Neural progenitor cell (in vitro differentiated cells): ENCODE measurements at regions not wholly inside any gene's neighbourhood (a gene's known extent, or its start where the extent isn't known, plus 50 kb on each side); places are given as distances from the start of the nearest gene placed in this dataset.

Source experiments
- CTCF ChIP-seq: fragments of 200-600 bp; sonication (generic); IDR thresholded peaks from 2 replicates; pipeline ENCODE4 v1.5.1; 2017; ENCODE audit warnings: antibody characterized with exemption, mild to moderate bottlenecking
- EZH2 ChIP-seq: fragments of 200-600 bp; sonication (generic); IDR thresholded peaks from 2 replicates; pipeline ENCODE4 v1.6.1; 2017; ENCODE audit warnings: antibody characterized with exemption, mild to moderate bottlenecking, moderate library complexity
- EZH2phosphoT487 ChIP-seq: fragments of 200-600 bp; sonication (generic); IDR thresholded peaks from 2 replicates; pipeline ENCODE4 v1.6.1; 2017; ENCODE audit warnings: antibody characterized with exemption

- TF ChIP-seq EZH2phosphoT487: no peak
- TF ChIP-seq CTCF: no peak
- no peak for TF ChIP-seq EZH2
These were observed 64.3 kb upstream of the RAPGEF2 start for GRCh38 chr4:159038536-159038935.
